Naive B cell (primary cell): ENCODE measurements at regions not wholly inside any gene's neighbourhood (a gene's known extent, or its start where the extent isn't known, plus 50 kb on each side); places are given as distances from the start of the nearest gene placed in this dataset.
"Not testable (repeated sequence)": the region's sequence is repeated elsewhere in the genome, so short reads cannot be mapped to it uniquely, and the experiment has no call there.

ENCODE experiments used
- ATAC-seq, 2 donors: fragments of 150-1000 bp; cut with Tn5 transposase; 2 replicates each; pipeline ENCODE4 v1.10.0; 2021; ENCODE audit warnings: low read depth in 2 of 2, mild to moderate bottlenecking in 2 of 2, moderate library complexity in 2 of 2
- DNase-seq: peaks from one replicate; pipeline ENCODE4 v3.0.0; 2022
- H3K27ac Mint-ChIP-seq, 6 donors: one replicate each; pipeline ENCODE4 v1.8.0; 2020 to 2022; ENCODE audit warnings: mild to moderate bottlenecking in 6 of 6, mixed read lengths in 6 of 6, moderate library complexity in 5 of 6, inconsistent platforms in 2 of 6
- H3K27me3 Mint-ChIP-seq, 3 donors: one replicate each; pipeline ENCODE4 v1.8.0; 2021 to 2022; ENCODE audit warnings: mixed read lengths in 3 of 3, mild to moderate bottlenecking in 1 of 3
- H3K36me3 Mint-ChIP-seq, 2 donors: one replicate each; pipeline ENCODE4 v1.8.0; 2020 to 2022; ENCODE audit warnings: mixed read lengths in 2 of 2, inconsistent platforms in 1 of 2, mild to moderate bottlenecking in 1 of 2
- H3K4me1 Mint-ChIP-seq, 3 donors: one replicate each; pipeline ENCODE4 v1.8.0; 2020 to 2022; ENCODE audit warnings: mixed read lengths in 3 of 3, inconsistent platforms in 1 of 3, mild to moderate bottlenecking in 1 of 3, moderate library complexity in 1 of 3
- H3K4me3 Mint-ChIP-seq, 8 donors: one replicate each; pipeline ENCODE4 v1.8.0; 2020 to 2022; ENCODE audit warnings: mild to moderate bottlenecking in 8 of 8, mixed read lengths in 8 of 8, moderate library complexity in 8 of 8, inconsistent platforms in 2 of 8
- H3K9me3 Mint-ChIP-seq, 7 donors: one replicate each; pipeline ENCODE4 v1.8.0; 2020 to 2022; ENCODE audit warnings: mixed read lengths in 7 of 7, mild to moderate bottlenecking in 5 of 7, inconsistent platforms in 2 of 7, moderate library complexity in 1 of 7

DNA sequence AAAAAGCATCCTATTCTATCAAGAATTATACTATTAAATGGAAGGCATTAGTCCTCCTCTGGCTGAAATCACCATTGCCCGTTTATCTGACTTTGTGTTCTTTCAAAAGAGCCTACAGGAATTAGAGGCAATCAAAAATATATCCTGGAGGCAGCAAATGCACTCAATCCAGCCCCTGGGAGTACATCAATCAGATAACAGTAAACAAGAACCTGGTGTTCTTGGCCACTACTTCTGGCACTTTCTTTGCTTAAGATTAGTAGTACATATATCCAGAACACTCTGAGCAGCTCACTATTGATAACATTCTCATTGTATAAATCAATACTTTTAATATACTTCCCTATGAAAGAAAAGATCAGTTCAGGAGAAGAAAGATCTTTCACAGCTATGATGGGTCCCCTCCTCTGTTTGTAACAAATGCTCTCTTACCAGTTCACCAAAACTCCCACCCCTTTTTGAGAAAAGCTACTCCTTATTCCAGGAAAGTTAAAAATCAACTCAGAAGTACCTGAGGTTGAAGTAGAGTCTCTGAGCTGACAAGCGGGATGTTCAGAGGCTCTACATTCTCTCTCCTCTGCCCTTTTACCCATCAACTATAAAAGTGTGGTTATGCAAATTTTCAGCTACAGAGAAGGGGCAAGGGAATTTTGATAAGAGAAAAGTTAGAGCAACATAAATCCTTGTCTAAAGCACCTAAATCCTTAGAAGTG lies 176.0 kb downstream of the COX18 start:
- DNase-seq (no peak), ATAC-seq (no peak)
- Mint-ChIP-seq H3K27ac (no peak overlapping the region), H3K4me3 (no peak overlapping the region), H3K27me3 (peaks cover 0 to 6% (median 0%) of the 10 kb centered on the region in 3 donors), H3K4me1 (no peaks in the 10 kb centered on the region), H3K36me3 (no peaks in the 10 kb centered on the region), H3K9me3 (peaks cover 0 to 6% (median 0%) of the 10 kb centered on the region in 7 donors)

DNA sequence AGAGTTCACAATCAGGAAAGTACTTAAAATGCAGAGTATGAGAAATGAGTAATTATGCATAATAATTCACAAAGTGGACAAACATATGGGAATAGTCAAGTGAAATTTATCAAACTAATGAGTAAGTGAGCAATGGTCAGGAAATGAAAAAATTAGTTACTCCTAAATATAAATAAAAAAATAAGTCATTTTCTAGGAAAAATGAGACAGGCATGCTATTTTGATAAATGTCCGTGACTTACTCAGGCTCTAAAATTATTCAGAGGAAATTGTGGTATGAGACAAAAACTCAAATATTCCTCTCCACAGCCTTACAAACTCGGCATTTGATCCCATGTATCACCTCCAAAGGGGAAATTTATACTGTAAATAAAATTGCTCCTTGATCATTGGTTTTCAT lies 181.2 kb downstream of the COX18 start:
- Mint-ChIP-seq H3K27ac (no peak overlapping the region), H3K4me1 (no peaks in the 10 kb centered on the region), H3K4me3 (no peak overlapping the region), H3K27me3 (peaks cover 0 to 4% (median 0%) of the 10 kb centered on the region in 3 donors), H3K36me3 (no peaks in the 10 kb centered on the region), H3K9me3 (peaks cover 0 to 4% (median 0%) of the 10 kb centered on the region in 7 donors)
- DNase-seq (no peak), ATAC-seq (no peak)

GRCh38 chr4:72887152-72887551 lies 182.4 kb downstream of the COX18 start:
- peaks cover 0 to 4% (median 0%) of the 10 kb centered on the region in 7 donors for H3K9me3 Mint-ChIP-seq
- no peak overlapping the region for H3K27ac Mint-ChIP-seq

GRCh38 chr4:72886602-72887001 lies 182.9 kb downstream of the COX18 start:
- H3K4me1 Mint-ChIP-seq = no peaks in the 10 kb centered on the region
- no peak overlapping the region for H3K27ac Mint-ChIP-seq
- peaks cover 0 to 8% (median 0%) of the 10 kb centered on the region in 7 donors for H3K9me3 Mint-ChIP-seq
- no peak overlapping the region for H3K4me3 Mint-ChIP-seq
- DNase-seq (no peak), ATAC-seq (no peak)
- H3K36me3 Mint-ChIP-seq = no peaks in the 10 kb centered on the region
- H3K27me3 Mint-ChIP-seq = peaks cover 0 to 4% (median 0%) of the 10 kb centered on the region in 3 donors

More at GRCh38 chr4:72887152-72887551, 182.4 kb downstream of the COX18 start:
- Mint-ChIP-seq H3K4me3 (no peak overlapping the region), H3K36me3 (no peaks in the 10 kb centered on the region), H3K4me1 (no peaks in the 10 kb centered on the region), H3K27me3 (peaks cover 0 to 4% (median 0%) of the 10 kb centered on the region in 3 donors)
- ATAC-seq = no peak
- DNase-seq = no peak

- H3K36me3 Mint-ChIP-seq, H3K27ac Mint-ChIP-seq, H3K27me3 Mint-ChIP-seq, H3K4me1 Mint-ChIP-seq, DNase-seq, ATAC-seq, H3K4me3 Mint-ChIP-seq: not testable (repeated sequence)
- H3K9me3 Mint-ChIP-seq = peaks cover 0 to 17% (median 2%) of the 10 kb centered on the region in 7 donors
Observed at GRCh38 chr4:72884225-72884624, 185.3 kb downstream of the COX18 start.

DNA sequence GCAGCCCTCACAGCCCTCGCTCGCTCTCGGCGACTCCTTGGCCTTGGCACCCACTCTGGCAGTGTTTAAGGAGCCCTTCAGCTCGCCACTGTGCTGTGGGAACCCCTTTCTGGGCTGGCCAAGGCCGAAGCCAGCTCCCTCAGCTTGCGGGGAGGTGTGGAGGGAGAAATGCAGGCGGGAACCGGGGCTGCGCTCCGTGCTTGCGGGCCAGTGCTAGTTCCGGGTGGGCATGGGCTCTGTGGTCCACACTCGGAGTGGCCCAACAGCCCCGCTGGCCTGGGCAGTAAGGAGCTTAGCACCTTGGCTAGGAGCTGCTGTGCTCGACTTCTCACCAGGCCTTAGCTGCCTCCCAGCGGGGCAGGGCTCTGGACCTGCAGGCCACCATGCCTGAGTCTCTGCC lies 192.6 kb downstream of the COX18 start:
- Mint-ChIP-seq H3K9me3 (peaks cover 0 to 20% (median 8%) of the 10 kb centered on the region in 7 donors), H3K27ac (no peak overlapping the region), H3K4me1 (no peaks in the 10 kb centered on the region), H3K36me3 (no peaks in the 10 kb centered on the region), H3K27me3 (no peaks in the 10 kb centered on the region), H3K4me3 (no peak overlapping the region)
- DNase-seq = no peak
- no peak for ATAC-seq

GRCh38 chr4:72875545-72875944 lies 194.0 kb downstream of the COX18 start:
- H3K27me3 Mint-ChIP-seq = no peaks in the 10 kb centered on the region
- no peaks in the 10 kb centered on the region for H3K36me3 Mint-ChIP-seq
- DNase-seq (no peak), ATAC-seq (no peak)
- H3K9me3 Mint-ChIP-seq = peaks cover 0 to 15% (median 8%) of the 10 kb centered on the region in 7 donors
- no peak overlapping the region for H3K27ac Mint-ChIP-seq
- H3K4me1 Mint-ChIP-seq = no peaks in the 10 kb centered on the region
- no peak overlapping the region for H3K4me3 Mint-ChIP-seq

DNA sequence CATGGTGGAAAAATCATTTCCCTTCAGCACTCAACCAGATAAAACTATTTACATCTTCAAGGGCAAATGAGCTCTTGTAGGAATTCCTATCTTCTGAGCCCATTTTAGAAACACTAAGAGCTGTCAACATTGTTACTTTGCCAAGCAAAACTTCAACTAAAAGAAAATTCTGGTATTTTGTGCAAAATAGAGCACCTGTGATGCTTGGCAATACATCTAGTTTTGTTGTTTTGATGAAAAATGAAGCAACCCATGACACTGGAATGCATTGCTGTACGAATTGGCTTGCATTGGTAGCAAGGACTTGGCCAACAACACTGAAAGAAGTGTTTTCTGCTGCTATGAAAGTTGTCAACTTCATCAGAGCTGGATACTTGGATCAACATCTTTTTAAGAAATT lies 194.4 kb downstream of the COX18 start:
- Mint-ChIP-seq H3K27ac (no peak overlapping the region), H3K4me3 (no peak overlapping the region), H3K27me3 (no peaks in the 10 kb centered on the region), H3K4me1 (no peaks in the 10 kb centered on the region), H3K9me3 (peaks cover 0 to 11% (median 8%) of the 10 kb centered on the region in 7 donors), H3K36me3 (no peaks in the 10 kb centered on the region)
- DNase-seq = no peak
- no peak for ATAC-seq

- no peaks in the 10 kb centered on the region for H3K36me3 Mint-ChIP-seq
- peaks cover 0 to 16% (median 13%) of the 10 kb centered on the region in 7 donors for H3K9me3 Mint-ChIP-seq
- DNase-seq (no peak), ATAC-seq (no peak)
- no peaks in the 10 kb centered on the region for H3K27me3 Mint-ChIP-seq
- no peak overlapping the region for H3K27ac Mint-ChIP-seq
- no peak overlapping the region for H3K4me3 Mint-ChIP-seq
- no peaks in the 10 kb centered on the region for H3K4me1 Mint-ChIP-seq
Observed at GRCh38 chr4:72864898-72865297, 204.6 kb downstream of the COX18 start.

GRCh38 chr4:72864277-72864676 lies 205.2 kb downstream of the COX18 start:
- not testable (repeated sequence) for DNase-seq, H3K4me1 Mint-ChIP-seq, H3K4me3 Mint-ChIP-seq, H3K27ac Mint-ChIP-seq, ATAC-seq, H3K36me3 Mint-ChIP-seq, H3K27me3 Mint-ChIP-seq
- peaks cover 0 to 15% (median 12%) of the 10 kb centered on the region in 7 donors for H3K9me3 Mint-ChIP-seq

GRCh38 chr4:72860766-72861165 lies 208.8 kb downstream of the COX18 start:
- Mint-ChIP-seq H3K36me3 (no peaks in the 10 kb centered on the region), H3K9me3 (peaks cover 0 to 4% (median 2%) of the 10 kb centered on the region in 7 donors), H3K4me1 (no peaks in the 10 kb centered on the region), H3K4me3 (no peak overlapping the region), H3K27me3 (no peaks in the 10 kb centered on the region), H3K27ac (no peak overlapping the region)
- ATAC-seq (no peak), DNase-seq (no peak)

GRCh38 chr4:72858328-72858727 lies 211.2 kb downstream of the COX18 start:
- no peaks in the 10 kb centered on the region for H3K4me1 Mint-ChIP-seq
- DNase-seq (no peak), ATAC-seq (no peak)
- H3K36me3 Mint-ChIP-seq = no peaks in the 10 kb centered on the region
- no peak overlapping the region for H3K27ac Mint-ChIP-seq
- no peaks in the 10 kb centered on the region for H3K27me3 Mint-ChIP-seq
- H3K9me3 Mint-ChIP-seq = peaks cover 0 to 5% (median 0%) of the 10 kb centered on the region in 7 donors
- H3K4me3 Mint-ChIP-seq = no peak overlapping the region

- Mint-ChIP-seq H3K9me3 (peaks cover 0 to 5% (median 0%) of the 10 kb centered on the region in 7 donors), H3K27me3 (no peaks in the 10 kb centered on the region), H3K4me1 (no peaks in the 10 kb centered on the region), H3K36me3 (no peaks in the 10 kb centered on the region), H3K27ac (no peak overlapping the region), H3K4me3 (no peak overlapping the region)
- ATAC-seq = no peak
- no peak for DNase-seq
Observed at GRCh38 chr4:72857787-72858186, 211.7 kb downstream of the COX18 start.

DNA sequence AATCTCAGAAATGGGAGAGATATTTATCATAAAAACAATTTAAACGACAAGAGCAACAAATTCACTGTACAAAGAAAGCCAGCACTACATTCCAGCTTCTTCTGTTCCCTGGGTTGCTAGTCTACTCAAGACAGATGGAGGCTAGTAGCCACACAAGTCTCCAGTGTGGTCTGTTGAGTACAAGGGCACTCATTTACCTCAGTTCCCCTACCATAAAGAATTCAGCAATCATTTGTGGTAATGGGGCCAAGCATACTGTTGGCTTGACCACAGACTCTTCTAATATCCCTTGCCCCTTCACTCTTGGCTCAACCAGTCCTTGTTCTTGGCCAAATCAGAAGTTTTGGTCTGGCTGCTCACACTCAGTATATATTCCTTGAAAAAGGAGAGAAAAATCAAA lies 212.3 kb downstream of the COX18 start:
- no peaks in the 10 kb centered on the region for H3K4me1 Mint-ChIP-seq
- no peak overlapping the region for H3K27ac Mint-ChIP-seq
- H3K4me3 Mint-ChIP-seq = no peak overlapping the region
- H3K9me3 Mint-ChIP-seq = peaks cover 0 to 5% (median 0%) of the 10 kb centered on the region in 7 donors
- DNase-seq (no peak), ATAC-seq (no peak)
- H3K27me3 Mint-ChIP-seq = no peaks in the 10 kb centered on the region
- no peaks in the 10 kb centered on the region for H3K36me3 Mint-ChIP-seq
